ENCODE measurements at regions not wholly inside any gene's neighbourhood (a gene's known extent, or its start where the extent isn't known, plus 50 kb on each side); places are given as distances from the start of the nearest gene placed in this dataset.

GRCh38 chr15:87764461-87765240 is 491.9 kb downstream of the NTRK3 start:
- ATAC-seq (no peak), DNase-seq (no peak)
- no peaks in the 10 kb centered on the region for H3K36me3 Mint-ChIP-seq (ENCODE audit: low read depth)
- H3K27ac Mint-ChIP-seq, result no peak overlapping the region
- H3K4me1 Mint-ChIP-seq, result peaks cover 11% of the 10 kb centered on the region
- POLR2A ChIA-PET, result no interaction called here
- intact Hi-C loops (cut with DNase I, micrococcal nuclease), result no loop called here
- no peaks in the 10 kb centered on the region for H3K9me3 Mint-ChIP-seq (ENCODE audit: low read depth)
- H3K27me3 Mint-ChIP-seq, result peaks cover 9% of the 10 kb centered on the region
- no peak overlapping the region for H3K4me3 Mint-ChIP-seq
- CTCF ChIA-PET, result interaction anchor here (1.1 kb wide), 1 partner anchor 10 kb away, joined by 5 read pairs; no protein-coding TSS in a partner anchor

GRCh38 chr15:87763837-87764236 is 492.7 kb downstream of the NTRK3 start:
- ATAC-seq (no peak), DNase-seq (no peak)
- ChIA-PET POLR2A (no interaction called here), CTCF (no interaction called here)
- H3K36me3 Mint-ChIP-seq (ENCODE audit: low read depth), result no peaks in the 10 kb centered on the region
- H3K4me3 Mint-ChIP-seq, result no peak overlapping the region
- H3K4me1 Mint-ChIP-seq, result peaks cover 11% of the 10 kb centered on the region
- H3K9me3 Mint-ChIP-seq (ENCODE audit: low read depth), result no peaks in the 10 kb centered on the region
- H3K27me3 Mint-ChIP-seq, result peaks cover 8% of the 10 kb centered on the region
- H3K27ac Mint-ChIP-seq, result no peak overlapping the region
- intact Hi-C loops (cut with DNase I, micrococcal nuclease), result no loop called here

GRCh38 chr15:87761736-87762509 is 494.6 kb downstream of the NTRK3 start:
- ChIA-PET CTCF (no interaction called here), POLR2A (no interaction called here)
- Mint-ChIP-seq H3K36me3 (ENCODE audit: low read depth) (no peaks in the 10 kb centered on the region), H3K4me1 (peaks cover 11% of the 10 kb centered on the region), H3K27me3 (peaks cover 5% of the 10 kb centered on the region), H3K27ac (no peak overlapping the region), H3K4me3 (no peak overlapping the region), H3K9me3 (ENCODE audit: low read depth) (no peaks in the 10 kb centered on the region)
- no peak for ATAC-seq
- no peak for DNase-seq
- intact Hi-C loops (cut with DNase I, micrococcal nuclease), result no loop called here

- H3K27ac Mint-ChIP-seq, result no peak overlapping the region
- H3K36me3 Mint-ChIP-seq (ENCODE audit: low read depth), result no peaks in the 10 kb centered on the region
- intact Hi-C loops (cut with DNase I, micrococcal nuclease), result no loop called here
- DNase-seq (no peak), ATAC-seq (no peak)
- POLR2A ChIA-PET, result no interaction called here
- H3K4me3 Mint-ChIP-seq, result no peak overlapping the region
- peaks cover 3% of the 10 kb centered on the region for H3K27me3 Mint-ChIP-seq
- CTCF ChIA-PET, result interaction anchor here (0.6 to 0.8 kb wide), 3 partner anchors 134 to 394 kb away, joined by 3 to 4 read pairs (median 3); no protein-coding TSS in a partner anchor
- H3K9me3 Mint-ChIP-seq (ENCODE audit: low read depth), result no peaks in the 10 kb centered on the region
- H3K4me1 Mint-ChIP-seq, result peaks cover 11% of the 10 kb centered on the region
These were observed 495.8 kb downstream of the NTRK3 start for GRCh38 chr15:87760547-87761314.

GRCh38 chr15:87758794-87759418 is 497.6 kb downstream of the NTRK3 start:
- ChIA-PET POLR2A (no interaction called here), CTCF (no interaction called here)
- Mint-ChIP-seq H3K36me3 (ENCODE audit: low read depth) (no peaks in the 10 kb centered on the region), H3K4me3 (no peak overlapping the region), H3K9me3 (ENCODE audit: low read depth) (no peaks in the 10 kb centered on the region), H3K27me3 (peaks cover 3% of the 10 kb centered on the region), H3K4me1 (peaks cover 11% of the 10 kb centered on the region), H3K27ac (no peak overlapping the region)
- intact Hi-C loops (cut with DNase I, micrococcal nuclease), result no loop called here
- no peak for ATAC-seq
- no peak for DNase-seq

GRCh38 chr15:87757084-87757483 is 499.5 kb downstream of the NTRK3 start:
- Mint-ChIP-seq H3K27me3 (peaks cover 3% of the 10 kb centered on the region), H3K4me3 (no peak overlapping the region), H3K4me1 (peaks cover 8% of the 10 kb centered on the region), H3K9me3 (ENCODE audit: low read depth) (no peaks in the 10 kb centered on the region), H3K36me3 (ENCODE audit: low read depth) (no peaks in the 10 kb centered on the region), H3K27ac (no peak overlapping the region)
- intact Hi-C loops (cut with DNase I, micrococcal nuclease), result no loop called here
- CTCF ChIA-PET, result no interaction called here
- POLR2A ChIA-PET, result no interaction called here
- ATAC-seq (no peak), DNase-seq (no peak)

GRCh38 chr15:87756072-87756471 is 500.5 kb downstream of the NTRK3 start:
- no peak overlapping the region for H3K4me3 Mint-ChIP-seq
- intact Hi-C loops (cut with DNase I, micrococcal nuclease), result no loop called here
- DNase-seq (no peak), ATAC-seq (no peak)
- H3K9me3 Mint-ChIP-seq (ENCODE audit: low read depth), result no peaks in the 10 kb centered on the region
- H3K36me3 Mint-ChIP-seq (ENCODE audit: low read depth), result no peaks in the 10 kb centered on the region
- H3K27ac Mint-ChIP-seq, result no peak overlapping the region
- ChIA-PET CTCF (no interaction called here), POLR2A (no interaction called here)
- no peaks in the 10 kb centered on the region for H3K4me1 Mint-ChIP-seq
- H3K27me3 Mint-ChIP-seq, result peaks cover 3% of the 10 kb centered on the region

- H3K36me3 Mint-ChIP-seq (ENCODE audit: low read depth), result no peaks in the 10 kb centered on the region
- no peak overlapping the region for H3K4me3 Mint-ChIP-seq
- no peaks in the 10 kb centered on the region for H3K9me3 Mint-ChIP-seq (ENCODE audit: low read depth)
- CTCF ChIA-PET, result interaction anchor here (1.6 kb wide), 1 partner anchor 10 kb away, joined by 5 read pairs; no protein-coding TSS in a partner anchor
- H3K27ac Mint-ChIP-seq, result no peak overlapping the region
- POLR2A ChIA-PET, result no interaction called here
- no peak for ATAC-seq
- peaks cover 3% of the 10 kb centered on the region for H3K27me3 Mint-ChIP-seq
- intact Hi-C loops (cut with DNase I, micrococcal nuclease), result no loop called here
- no peak for DNase-seq
- H3K4me1 Mint-ChIP-seq, result no peaks in the 10 kb centered on the region
These were observed 501.3 kb downstream of the NTRK3 start for GRCh38 chr15:87755226-87755625.

- POLR2A ChIA-PET, result no interaction called here
- Mint-ChIP-seq H3K27me3 (no peaks in the 10 kb centered on the region), H3K27ac (no peak overlapping the region), H3K9me3 (ENCODE audit: low read depth) (no peaks in the 10 kb centered on the region), H3K36me3 (ENCODE audit: low read depth) (no peaks in the 10 kb centered on the region), H3K4me3 (no peak overlapping the region), H3K4me1 (no peaks in the 10 kb centered on the region)
- intact Hi-C loops (cut with DNase I, micrococcal nuclease), result no loop called here
- ATAC-seq (no peak), DNase-seq (no peak)
- CTCF ChIA-PET, result interaction anchor here (1.6 kb wide), 1 partner anchor 12 kb away, joined by 5 read pairs; no protein-coding TSS in a partner anchor
These were observed 503.0 kb downstream of the NTRK3 start for GRCh38 chr15:87753539-87753938.

GRCh38 chr15:87752250-87752951 is 504.1 kb downstream of the NTRK3 start:
- no peak for DNase-seq
- no peak overlapping the region for H3K27ac Mint-ChIP-seq
- ChIA-PET POLR2A (no interaction called here), CTCF (no interaction called here)
- H3K27me3 Mint-ChIP-seq, result peaks cover 3% of the 10 kb centered on the region
- no peaks in the 10 kb centered on the region for H3K36me3 Mint-ChIP-seq (ENCODE audit: low read depth)
- ATAC-seq, result no peak
- intact Hi-C loops (cut with DNase I, micrococcal nuclease), result no loop called here
- H3K4me3 Mint-ChIP-seq, result no peak overlapping the region
- H3K4me1 Mint-ChIP-seq, result no peaks in the 10 kb centered on the region
- no peaks in the 10 kb centered on the region for H3K9me3 Mint-ChIP-seq (ENCODE audit: low read depth)

GRCh38 chr15:87748483-87748882 is 508.1 kb downstream of the NTRK3 start:
- intact Hi-C loops (cut with DNase I, micrococcal nuclease), result no loop called here
- no peaks in the 10 kb centered on the region for H3K4me1 Mint-ChIP-seq
- H3K36me3 Mint-ChIP-seq (ENCODE audit: low read depth), result no peaks in the 10 kb centered on the region
- POLR2A ChIA-PET, result no interaction called here
- H3K4me3 Mint-ChIP-seq, result no peak overlapping the region
- ATAC-seq, result no peak
- CTCF ChIA-PET, result no interaction called here
- no peaks in the 10 kb centered on the region for H3K9me3 Mint-ChIP-seq (ENCODE audit: low read depth)
- no peak overlapping the region for H3K27ac Mint-ChIP-seq
- no peak for DNase-seq
- peaks cover 3% of the 10 kb centered on the region for H3K27me3 Mint-ChIP-seq
